Breast epithelium (tissue), 3 donors: ENCODE measurements at regions not wholly inside any gene's neighbourhood (a gene's known extent, or its start where the extent isn't known, plus 50 kb on each side); places are given as distances from the start of the nearest gene placed in this dataset.

Source experiments
- POLR2A ChIP-seq: fragments of 450-650 bp; IDR thresholded peaks from one replicate; pipeline ENCODE4 v1.6.1; 2016; ENCODE audit warnings: antibody characterized with exemption, mild to moderate bottlenecking, moderate library complexity
- POLR2AphosphoS5 ChIP-seq, 3 donors: sonication (generic); formaldehyde crosslinking; IDR thresholded peaks; one replicate each; pipeline ENCODE4 v1.6.1; 2017; ENCODE audit warnings: antibody characterized with exemption in 3 of 3
- TF ChIP-seq, protein P1 (sequence below), 3 donors: fragments of 450-650 bp; IDR thresholded peaks; one replicate each; pipeline ENCODE4 v1.5.1; 2016 to 2017; ENCODE audit warnings: antibody characterized with exemption in 3 of 3, mild to moderate bottlenecking in 3 of 3, moderate library complexity in 3 of 3

DNA sequence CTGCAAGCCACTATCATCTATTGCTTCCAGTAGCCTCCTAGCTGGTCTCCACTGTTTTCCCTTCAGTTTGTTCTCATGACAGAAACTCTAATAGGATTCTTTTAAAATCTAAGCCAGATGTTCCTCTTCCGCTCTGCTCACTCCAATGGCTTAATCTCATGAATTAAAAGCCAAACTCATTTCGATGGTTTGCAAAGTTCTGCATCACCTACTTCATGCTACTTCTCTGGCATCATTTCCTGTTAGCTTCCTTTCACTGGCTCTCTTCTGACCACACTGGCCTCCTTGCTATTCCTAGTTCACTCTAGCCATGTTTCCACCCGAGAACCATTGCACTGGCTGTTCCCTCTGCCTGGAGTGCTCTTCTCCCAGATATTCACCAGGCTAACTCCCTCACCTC lies 102.0 kb upstream of the LSM6 start:
- TF ChIP-seq, protein P1, sequence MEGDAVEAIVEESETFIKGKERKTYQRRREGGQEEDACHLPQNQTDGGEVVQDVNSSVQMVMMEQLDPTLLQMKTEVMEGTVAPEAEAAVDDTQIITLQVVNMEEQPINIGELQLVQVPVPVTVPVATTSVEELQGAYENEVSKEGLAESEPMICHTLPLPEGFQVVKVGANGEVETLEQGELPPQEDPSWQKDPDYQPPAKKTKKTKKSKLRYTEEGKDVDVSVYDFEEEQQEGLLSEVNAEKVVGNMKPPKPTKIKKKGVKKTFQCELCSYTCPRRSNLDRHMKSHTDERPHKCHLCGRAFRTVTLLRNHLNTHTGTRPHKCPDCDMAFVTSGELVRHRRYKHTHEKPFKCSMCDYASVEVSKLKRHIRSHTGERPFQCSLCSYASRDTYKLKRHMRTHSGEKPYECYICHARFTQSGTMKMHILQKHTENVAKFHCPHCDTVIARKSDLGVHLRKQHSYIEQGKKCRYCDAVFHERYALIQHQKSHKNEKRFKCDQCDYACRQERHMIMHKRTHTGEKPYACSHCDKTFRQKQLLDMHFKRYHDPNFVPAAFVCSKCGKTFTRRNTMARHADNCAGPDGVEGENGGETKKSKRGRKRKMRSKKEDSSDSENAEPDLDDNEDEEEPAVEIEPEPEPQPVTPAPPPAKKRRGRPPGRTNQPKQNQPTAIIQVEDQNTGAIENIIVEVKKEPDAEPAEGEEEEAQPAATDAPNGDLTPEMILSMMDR (IDR thresholded peaks at IDR 0.05) = no peak
- TF ChIP-seq POLR2A (no peak), POLR2AphosphoS5 (IDR thresholded peaks at IDR 0.05) (no peak)
